MV-4-11 (cell line): ENCODE measurements at regions not wholly inside any gene's neighbourhood (a gene's known extent, or its start where the extent isn't known, plus 50 kb on each side); places are given as distances from the start of the nearest gene placed in this dataset.
"Not testable (repeated sequence)": the region's sequence is repeated elsewhere in the genome, so short reads cannot be mapped to it uniquely, and the experiment has no call there.

Experiments
- DNase-seq: peaks from one replicate; lab custom pipeline; 2025; lab: John Stamatoyannopoulos, UW

GRCh38 chr13:65943024-65943423 lies 1287.1 kb downstream of the PCDH9 start:
- no peak for DNase-seq

- DNase-seq: no peak
Observed at GRCh38 chr13:65940720-65941119, 1289.4 kb downstream of the PCDH9 start.

GRCh38 chr13:65937251-65937650 lies 1292.9 kb downstream of the PCDH9 start:
- DNase-seq: no peak

- DNase-seq: no peak
Observed at GRCh38 chr13:65936249-65936648, 1293.9 kb downstream of the PCDH9 start.

GRCh38 chr13:65932587-65933239 lies 1297.4 kb downstream of the PCDH9 start:
- DNase-seq: no peak

GRCh38 chr13:65932013-65932412 lies 1298.1 kb downstream of the PCDH9 start:
- DNase-seq: no peak

- DNase-seq: no peak
Observed at GRCh38 chr13:65929436-65929835, 1300.7 kb downstream of the PCDH9 start.

GRCh38 chr13:65926750-65927171 lies 1303.4 kb downstream of the PCDH9 start:
- DNase-seq: no peak

- DNase-seq: not testable (repeated sequence)
Observed at GRCh38 chr13:65922846-65923245, 1307.3 kb downstream of the PCDH9 start.

- DNase-seq: no peak
Observed at GRCh38 chr13:65921933-65922332, 1308.2 kb downstream of the PCDH9 start.

- no peak for DNase-seq
Observed at GRCh38 chr13:65917731-65918130, 1312.4 kb downstream of the PCDH9 start.

- DNase-seq: no peak
Observed at GRCh38 chr13:65915195-65915594, 1314.9 kb downstream of the PCDH9 start.

- DNase-seq: no peak
Observed at GRCh38 chr13:65914716-65915115, 1315.4 kb downstream of the PCDH9 start.

- no peak for DNase-seq
Observed at GRCh38 chr13:65913173-65913572, 1317.0 kb downstream of the PCDH9 start.

- DNase-seq: no peak
Observed at GRCh38 chr13:65912516-65912915, 1317.6 kb downstream of the PCDH9 start.

- no peak for DNase-seq
Observed at GRCh38 chr13:65911546-65912193, 1318.5 kb downstream of the PCDH9 start.

GRCh38 chr13:65909501-65909900 lies 1320.6 kb downstream of the PCDH9 start:
- DNase-seq: no peak

GRCh38 chr13:65907666-65908525 lies 1322.2 kb downstream of the PCDH9 start:
- DNase-seq: no peak

- DNase-seq: no peak
Observed at GRCh38 chr13:65901723-65902122, 1328.4 kb downstream of the PCDH9 start.

- DNase-seq: no peak
Observed at GRCh38 chr13:65894049-65894448, 1336.1 kb downstream of the PCDH9 start.

GRCh38 chr13:65892859-65893258 lies 1337.3 kb downstream of the PCDH9 start:
- DNase-seq: no peak

GRCh38 chr13:65889368-65889767 lies 1340.8 kb downstream of the PCDH9 start:
- DNase-seq: no peak

GRCh38 chr13:65882810-65883209 lies 1347.3 kb downstream of the PCDH9 start:
- no peak for DNase-seq
